Stimulated activated CD4-positive, alpha-beta T cell treated with anti-CD3 and anti-CD28 coated beads, Interleukin-4, amount 100 ng/mL, for 48 hours (primary cell): ENCODE measurements at regions not wholly inside any gene's neighbourhood (a gene's known extent, or its start where the extent isn't known, plus 50 kb on each side); places are given as distances from the start of the nearest gene placed in this dataset.

Experiments used
- DNase-seq, 2 donors: peaks; one replicate each; pipeline ENCODE4 v3.0.0-alpha.2; 2020; ENCODE audit warnings: low read depth in 2 of 2

GRCh38 chr2:103810875-103811274 lies 1043.0 kb upstream of the POU3F3 start:
- no peak for DNase-seq

DNA sequence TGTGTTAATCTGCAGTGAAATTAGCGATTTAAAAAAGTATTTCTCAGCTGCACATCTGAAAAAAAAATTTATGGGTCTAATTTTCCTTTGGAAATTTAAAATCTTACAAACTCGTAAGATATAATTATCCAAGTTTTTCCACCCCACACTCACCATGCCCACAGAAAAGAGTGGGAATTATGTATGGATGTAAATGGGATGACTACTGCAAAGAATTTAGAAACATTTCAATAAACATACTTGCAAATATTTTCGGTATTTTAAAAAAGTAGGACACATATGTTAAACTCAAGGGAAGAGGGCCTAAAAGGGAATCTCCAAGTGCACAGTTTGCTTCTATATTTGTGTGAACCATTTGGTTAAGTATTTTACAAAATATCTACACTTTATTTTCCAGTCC lies 1039.9 kb upstream of the POU3F3 start:
- no peak for DNase-seq

- no peak for DNase-seq
Observed at GRCh38 chr2:103815731-103816130, 1038.2 kb upstream of the POU3F3 start.

DNA sequence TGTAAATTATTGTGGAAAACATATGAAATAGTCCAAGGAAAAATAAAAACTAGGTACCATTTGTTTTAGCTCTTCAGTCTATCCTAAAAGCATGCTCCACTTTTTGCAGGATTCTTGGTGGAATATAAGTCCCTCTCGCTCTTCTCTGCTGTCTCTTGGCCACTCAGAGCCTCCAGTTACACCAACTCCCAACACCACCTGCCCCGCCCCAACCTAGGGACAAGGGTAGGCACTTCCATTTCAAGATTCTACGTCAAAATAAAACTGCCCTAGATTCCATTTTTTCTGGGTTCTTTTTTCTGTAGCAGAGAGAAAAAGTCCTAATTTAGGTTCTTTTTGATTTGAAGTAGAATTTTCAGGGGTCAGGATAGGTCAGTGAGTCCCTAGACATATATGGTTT lies 1036.2 kb upstream of the POU3F3 start:
- DNase-seq: no peak

DNA sequence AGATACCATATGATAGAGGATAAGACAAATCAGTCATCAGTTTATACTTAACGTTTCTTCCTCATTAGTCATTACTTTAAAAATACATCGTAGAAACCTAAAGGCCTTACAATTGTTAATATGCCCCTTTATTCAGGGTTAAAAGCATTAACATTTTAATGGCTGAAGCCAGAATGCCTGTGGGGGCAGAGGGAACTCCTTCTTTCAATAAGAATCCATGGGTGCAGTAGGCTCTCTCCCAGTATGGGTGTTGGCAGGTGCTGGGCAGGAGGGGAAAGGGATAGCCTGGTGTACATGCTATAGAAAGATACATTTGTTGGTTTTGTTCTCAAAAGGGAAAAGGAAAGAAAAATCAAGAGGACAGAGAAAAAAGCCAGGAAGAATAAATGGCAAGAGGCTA lies 1035.7 kb upstream of the POU3F3 start:
- DNase-seq: no peak

DNA sequence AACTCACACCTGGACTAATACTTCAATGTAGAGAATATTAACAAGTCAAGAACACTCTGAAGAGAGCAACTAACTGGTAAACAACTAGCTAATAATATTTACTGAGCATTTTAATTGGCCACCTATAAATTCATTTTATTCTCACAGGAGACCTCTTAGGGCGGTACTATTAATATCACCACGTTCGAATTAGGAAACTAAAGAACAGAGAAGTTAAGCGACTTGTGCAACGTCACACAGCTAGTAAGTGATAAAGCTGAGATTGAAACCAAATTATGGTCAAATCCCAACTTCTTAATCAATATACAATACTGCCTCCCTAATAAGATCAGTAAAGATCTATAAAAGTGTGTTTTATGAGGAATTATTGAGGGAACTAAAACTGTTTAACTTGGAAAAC lies 1034.3 kb upstream of the POU3F3 start:
- DNase-seq: no peak

DNA sequence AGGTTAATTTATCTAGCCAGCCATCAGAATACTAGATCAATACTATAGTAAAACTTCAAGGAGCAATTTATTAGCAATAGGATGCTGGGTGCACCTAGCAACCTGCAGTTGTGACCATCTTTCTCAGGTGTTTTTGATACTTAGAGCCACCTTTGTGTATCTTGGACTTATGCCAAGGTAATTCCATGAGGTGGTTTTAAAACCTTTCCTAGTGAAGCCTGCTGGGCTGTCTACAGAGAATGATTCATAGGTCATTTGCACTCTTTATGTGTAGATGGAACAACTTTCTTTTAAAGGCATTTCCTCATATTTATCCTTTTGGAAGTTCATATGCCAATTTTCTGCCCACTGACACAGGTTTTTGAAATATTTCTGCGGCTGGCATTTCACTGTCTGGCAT lies 1030.1 kb upstream of the POU3F3 start:
- no peak for DNase-seq

- DNase-seq: no peak
Observed at GRCh38 chr2:103847276-103847675, 1006.6 kb upstream of the POU3F3 start.

DNA sequence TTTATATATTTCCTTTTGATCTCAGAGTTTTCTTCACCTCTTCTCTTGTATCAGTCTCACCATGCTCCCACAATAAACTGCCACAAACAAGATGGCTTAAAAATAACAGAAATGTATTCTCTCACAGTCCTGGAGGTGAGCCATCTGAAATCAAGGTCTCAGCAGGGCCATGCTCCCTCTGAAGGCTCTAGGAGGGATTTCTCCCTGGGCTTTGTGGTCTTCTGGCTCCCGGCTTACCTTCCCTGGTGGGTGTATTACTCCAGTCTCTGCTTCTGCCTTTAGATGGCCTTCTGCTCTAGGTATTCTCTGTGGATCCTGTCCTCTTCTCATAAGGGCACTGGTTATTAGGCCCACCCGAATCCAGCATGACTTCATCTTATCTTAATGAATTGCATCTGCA lies 994.7 kb upstream of the POU3F3 start:
- no peak for DNase-seq

GRCh38 chr2:103860016-103860415 lies 993.9 kb upstream of the POU3F3 start:
- DNase-seq: no peak

DNA sequence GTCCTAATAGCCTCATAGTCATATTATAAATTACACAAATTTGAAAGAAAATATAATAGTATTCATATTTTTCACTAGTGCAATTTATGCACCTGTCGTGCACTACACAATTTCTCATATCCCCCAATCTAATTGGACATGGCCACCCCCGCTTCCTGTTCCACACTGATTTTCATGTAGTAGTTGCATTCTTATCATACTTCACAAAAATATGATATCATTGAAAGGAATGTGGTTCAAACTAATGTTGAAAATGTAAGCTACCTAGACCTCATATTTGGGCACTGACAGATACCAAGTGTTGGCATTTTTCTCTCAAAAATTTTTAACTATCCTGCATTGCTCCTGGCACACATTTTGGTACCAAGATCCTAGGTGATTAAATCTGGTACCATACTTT lies 985.5 kb upstream of the POU3F3 start:
- DNase-seq: no peak

DNA sequence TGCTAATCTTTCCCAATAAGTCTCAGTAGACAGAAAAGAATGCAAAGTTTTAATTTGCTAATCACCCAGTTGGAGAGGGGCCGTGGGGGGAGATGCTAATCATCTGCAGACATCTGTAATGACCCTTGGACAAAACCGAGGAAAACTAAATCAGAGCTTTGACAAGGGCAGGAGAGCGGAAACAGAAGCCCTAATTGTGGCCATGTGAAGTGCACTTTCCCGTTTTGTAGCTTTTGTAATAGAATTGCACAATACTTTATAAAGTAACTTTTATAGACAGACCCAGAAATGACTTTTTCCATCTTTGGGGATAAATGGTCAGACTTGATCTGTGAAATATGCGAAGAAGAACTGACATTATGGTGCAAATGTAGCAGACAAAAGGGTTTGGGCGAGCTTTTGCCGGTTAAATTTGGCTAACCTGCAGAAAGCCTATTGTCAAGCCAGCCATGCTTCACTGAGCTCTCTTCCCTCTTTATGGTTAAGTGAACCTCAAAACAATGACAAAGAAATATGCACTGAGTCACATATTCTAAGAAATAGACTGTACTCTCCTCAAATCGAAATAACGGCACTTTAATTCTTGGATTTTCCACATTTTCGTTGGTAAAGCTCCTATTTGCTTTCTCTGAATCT lies 980.1 kb upstream of the POU3F3 start:
- DNase-seq: no peak

GRCh38 chr2:103875131-103875530 lies 978.8 kb upstream of the POU3F3 start:
- DNase-seq: no peak

DNA sequence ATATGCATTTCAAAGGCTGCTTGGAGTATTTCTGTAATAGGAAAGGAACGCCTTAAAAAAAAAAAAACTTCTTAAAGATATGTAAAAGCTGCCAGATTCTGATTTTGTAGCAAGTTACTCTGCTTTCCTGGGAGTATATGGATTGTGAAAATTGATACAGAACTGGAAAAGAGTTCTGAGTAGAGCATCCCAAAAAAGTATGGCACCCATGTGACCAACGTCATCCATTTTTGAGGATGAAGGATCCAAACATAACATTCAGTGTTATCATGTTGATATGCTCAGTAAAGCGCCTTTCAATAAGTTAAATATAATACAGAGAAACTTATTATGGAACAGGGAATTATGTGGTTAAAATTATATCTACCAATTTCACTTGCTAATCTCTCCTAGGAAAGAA lies 978.4 kb upstream of the POU3F3 start:
- no peak for DNase-seq

- DNase-seq: no peak
Observed at GRCh38 chr2:103876611-103877010, 977.3 kb upstream of the POU3F3 start.

DNA sequence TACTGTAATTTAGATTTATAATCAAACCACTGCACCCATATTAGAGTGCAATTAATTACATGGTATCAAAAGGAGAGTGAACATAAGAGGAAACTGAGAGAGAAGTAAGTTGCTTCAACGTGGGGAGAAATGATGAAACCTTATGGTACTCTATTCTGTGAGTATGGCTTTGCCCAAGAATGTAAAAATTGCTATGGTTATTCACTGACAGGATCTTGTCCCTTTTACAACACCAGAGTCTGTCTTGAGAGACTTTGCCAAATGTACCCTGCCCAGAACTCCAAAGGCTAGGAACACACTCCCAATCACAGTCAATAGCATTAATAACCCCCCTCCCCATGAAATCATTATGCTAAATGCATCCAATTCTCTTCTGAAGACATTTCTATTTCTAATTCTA lies 974.8 kb upstream of the POU3F3 start:
- DNase-seq: no peak

- DNase-seq: no peak
Observed at GRCh38 chr2:103880081-103880834, 973.7 kb upstream of the POU3F3 start.

- DNase-seq: no peak
Observed at GRCh38 chr2:103887625-103888024, 966.3 kb upstream of the POU3F3 start.

- DNase-seq: no peak
Observed at GRCh38 chr2:103896182-103896581, 957.7 kb upstream of the POU3F3 start.

DNA sequence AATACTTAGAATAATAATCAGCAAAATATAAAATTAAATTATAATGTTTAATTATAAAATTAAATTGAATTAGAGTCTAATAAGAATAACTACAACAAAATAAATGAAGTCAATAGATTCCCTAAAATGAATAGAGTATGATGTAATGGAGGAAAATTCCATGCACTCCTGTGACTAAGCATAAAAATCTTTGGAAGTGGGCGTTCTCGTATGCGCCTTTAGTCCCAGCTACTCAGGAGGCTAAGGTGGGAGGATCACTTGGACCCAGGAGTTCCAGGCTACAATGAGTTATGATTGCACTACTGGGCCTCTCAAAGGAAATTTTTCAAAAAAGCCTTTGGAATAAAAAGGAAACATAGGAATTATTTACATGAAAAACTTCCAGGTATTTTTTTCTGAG lies 955.4 kb upstream of the POU3F3 start:
- no peak for DNase-seq

DNA sequence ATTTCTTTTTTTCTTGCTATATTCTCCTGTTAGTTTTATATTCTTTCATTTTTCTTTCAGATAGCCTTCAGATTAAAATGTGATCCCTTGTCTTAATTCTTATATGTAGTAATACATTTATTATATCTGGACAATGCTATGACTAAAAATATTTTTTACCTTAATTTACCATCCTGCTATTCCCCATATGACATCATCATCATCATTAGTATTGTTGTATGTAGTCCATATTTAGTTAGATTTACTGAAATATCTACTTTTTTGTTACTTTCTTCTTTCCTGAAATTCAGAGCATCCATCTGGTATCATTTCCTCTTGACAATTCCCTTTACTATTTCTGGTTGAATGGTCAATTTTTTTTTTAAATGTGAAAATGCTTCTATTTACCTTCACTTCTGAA lies 951.6 kb upstream of the POU3F3 start:
- DNase-seq: no peak

GRCh38 chr2:103921161-103921560 lies 932.8 kb upstream of the POU3F3 start:
- DNase-seq: no peak

GRCh38 chr2:103942199-103942598 lies 911.7 kb upstream of the POU3F3 start:
- no peak for DNase-seq

GRCh38 chr2:103945083-103945482 lies 908.8 kb upstream of the POU3F3 start:
- DNase-seq: no peak
